Adipocyte (in vitro differentiated cells): ENCODE measurements at regions not wholly inside any gene's neighbourhood (a gene's known extent, or its start where the extent isn't known, plus 50 kb on each side); places are given as distances from the start of the nearest gene placed in this dataset.

Experiments
- DNase-seq: peaks from one replicate; pipeline ENCODE4 v3.0.0-alpha.2; 2015; ENCODE audit warnings: low read depth
- H3K27me3 ChIP-seq: replicated peaks from 2 replicates; pipeline ENCODE4 v1.7.0; 2013; ENCODE audit warnings: mild to moderate bottlenecking, low read length, moderate library complexity; ENCODE audit not compliant: control insufficient read depth, insufficient read depth
- H3K36me3 ChIP-seq: 2 replicates; pipeline ENCODE4 v1.7.0; 2013; ENCODE audit warnings: low read length, mild to moderate bottlenecking, moderate library complexity; ENCODE audit not compliant: control insufficient read depth, insufficient read depth, severe bottlenecking
- H3K4me1 ChIP-seq: 2 replicates; pipeline ENCODE4 v1.7.0; 2013; ENCODE audit warnings: mild to moderate bottlenecking, low read length, moderate library complexity; ENCODE audit not compliant: control insufficient read depth, insufficient read depth
- H3K4me3 ChIP-seq: 2 replicates; pipeline ENCODE4 v1.7.0; 2013; ENCODE audit warnings: mild to moderate bottlenecking, low read length, moderate library complexity
- H3K9ac ChIP-seq: 2 replicates; pipeline ENCODE4 v1.7.0; 2013; ENCODE audit warnings: mild to moderate bottlenecking, low read length, moderate library complexity
- H3K9me3 ChIP-seq: 2 replicates; pipeline ENCODE4 v1.7.0; 2013; ENCODE audit warnings: mild to moderate bottlenecking, low read length, moderate library complexity; ENCODE audit not compliant: control insufficient read depth

GRCh38 chr5:176169393-176170063 lies 68.7 kb upstream of the SIMC1 start:
- Histone ChIP-seq H3K9me3 (no peaks in the 10 kb centered on the region), H3K27me3 (peaks cover 3% of the 10 kb centered on the region), H3K36me3 (no peaks in the 10 kb centered on the region), H3K9ac (no peak overlapping the region), H3K4me3 (no peak overlapping the region), H3K4me1 (peaks cover 11% of the 10 kb centered on the region)
- no peak for DNase-seq

- no peak overlapping the region for H3K4me3 ChIP-seq
- no peak overlapping the region for H3K9ac ChIP-seq
- peaks cover 3% of the 10 kb centered on the region for H3K27me3 ChIP-seq
- H3K9me3 ChIP-seq, result no peaks in the 10 kb centered on the region
- no peaks in the 10 kb centered on the region for H3K36me3 ChIP-seq
- DNase-seq, result no peak
- peaks cover 11% of the 10 kb centered on the region for H3K4me1 ChIP-seq
Measured at GRCh38 chr5:176170084-176170483, 68.1 kb upstream of the SIMC1 start.

GRCh38 chr5:176171171-176171760 lies 67.0 kb upstream of the SIMC1 start:
- H3K36me3 ChIP-seq, result no peaks in the 10 kb centered on the region
- peaks cover 12% of the 10 kb centered on the region for H3K27me3 ChIP-seq
- DNase-seq, result no peak

GRCh38 chr5:176172246-176172645 lies 66.0 kb upstream of the SIMC1 start:
- no peak overlapping the region for H3K9ac ChIP-seq
- H3K27me3 ChIP-seq, result peaks cover 18% of the 10 kb centered on the region
- H3K9me3 ChIP-seq, result no peaks in the 10 kb centered on the region
- H3K4me1 ChIP-seq, result peaks cover 7% of the 10 kb centered on the region
- no peak overlapping the region for H3K4me3 ChIP-seq
- no peak for DNase-seq
- no peaks in the 10 kb centered on the region for H3K36me3 ChIP-seq

More at GRCh38 chr5:176171171-176171760, 67.0 kb upstream of the SIMC1 start:
- no peak overlapping the region for H3K4me3 ChIP-seq
- H3K4me1 ChIP-seq, result peaks cover 11% of the 10 kb centered on the region
- no peak overlapping the region for H3K9ac ChIP-seq
- no peaks in the 10 kb centered on the region for H3K9me3 ChIP-seq

- H3K9me3 ChIP-seq, result peaks cover 4% of the 10 kb centered on the region
- H3K9ac ChIP-seq, result no peak overlapping the region
- H3K36me3 ChIP-seq, result no peaks in the 10 kb centered on the region
- no peaks in the 10 kb centered on the region for H3K4me1 ChIP-seq
- DNase-seq, result no peak
- H3K4me3 ChIP-seq, result no peak overlapping the region
- H3K27me3 ChIP-seq, result peaks cover 28% of the 10 kb centered on the region
Measured at GRCh38 chr5:176173647-176174046, 64.6 kb upstream of the SIMC1 start.

GRCh38 chr5:176174345-176175025 lies 63.7 kb upstream of the SIMC1 start:
- Histone ChIP-seq H3K9ac (no peak overlapping the region), H3K36me3 (no peaks in the 10 kb centered on the region), H3K9me3 (peaks cover 6% of the 10 kb centered on the region), H3K4me1 (no peaks in the 10 kb centered on the region), H3K4me3 (no peak overlapping the region), H3K27me3 (peaks cover 28% of the 10 kb centered on the region)
- no peak for DNase-seq

GRCh38 chr5:176175101-176175852 lies 62.9 kb upstream of the SIMC1 start:
- H3K27me3 ChIP-seq, result peaks cover 28% of the 10 kb centered on the region
- peaks cover 6% of the 10 kb centered on the region for H3K9me3 ChIP-seq
- DNase-seq, result no peak

GRCh38 chr5:176176231-176176630 lies 62.0 kb upstream of the SIMC1 start:
- no peaks in the 10 kb centered on the region for H3K4me1 ChIP-seq
- H3K9ac ChIP-seq, result no peak overlapping the region
- H3K4me3 ChIP-seq, result no peak overlapping the region
- DNase-seq, result no peak
- H3K9me3 ChIP-seq, result peaks cover 6% of the 10 kb centered on the region
- H3K27me3 ChIP-seq, result peaks cover 28% of the 10 kb centered on the region
- H3K36me3 ChIP-seq, result no peaks in the 10 kb centered on the region

More at GRCh38 chr5:176175101-176175852, 62.9 kb upstream of the SIMC1 start:
- H3K9ac ChIP-seq, result no peak overlapping the region
- no peaks in the 10 kb centered on the region for H3K4me1 ChIP-seq
- no peak overlapping the region for H3K4me3 ChIP-seq
- no peaks in the 10 kb centered on the region for H3K36me3 ChIP-seq

GRCh38 chr5:176178789-176179188 lies 59.4 kb upstream of the SIMC1 start:
- Histone ChIP-seq H3K27me3 (peaks cover 28% of the 10 kb centered on the region), H3K4me3 (no peak overlapping the region), H3K9me3 (peaks cover 6% of the 10 kb centered on the region), H3K9ac (no peak overlapping the region), H3K4me1 (no peaks in the 10 kb centered on the region), H3K36me3 (no peaks in the 10 kb centered on the region)
- no peak for DNase-seq

GRCh38 chr5:176180339-176180738 lies 57.9 kb upstream of the SIMC1 start:
- peaks cover 6% of the 10 kb centered on the region for H3K9me3 ChIP-seq
- H3K4me1 ChIP-seq, result no peaks in the 10 kb centered on the region
- H3K9ac ChIP-seq, result no peak overlapping the region
- no peak overlapping the region for H3K4me3 ChIP-seq
- DNase-seq, result peak; percentile 41
- H3K27me3 ChIP-seq, result peaks cover 25% of the 10 kb centered on the region
- no peaks in the 10 kb centered on the region for H3K36me3 ChIP-seq

- Histone ChIP-seq H3K9me3 (peaks cover 6% of the 10 kb centered on the region), H3K9ac (no peak overlapping the region), H3K4me1 (no peaks in the 10 kb centered on the region), H3K36me3 (no peaks in the 10 kb centered on the region), H3K27me3 (peaks cover 21% of the 10 kb centered on the region), H3K4me3 (no peak overlapping the region)
- no peak for DNase-seq
Measured at GRCh38 chr5:176180781-176181180, 57.4 kb upstream of the SIMC1 start.
